RWPE1 (cell line): ENCODE measurements at regions not wholly inside any gene's neighbourhood (a gene's known extent, or its start where the extent isn't known, plus 50 kb on each side); places are given as distances from the start of the nearest gene placed in this dataset.

ENCODE experiments used
- CTCF ChIA-PET: fragments of 350-600 bp; sonication (Branson Sonifier 250); formaldehyde crosslinking; extraction: SDS; loops from one replicate; lab custom pipeline; 2021; lab: Yijun Ruan, JAX
- POLR2A ChIA-PET: fragments of 400-600 bp; formaldehyde crosslinking; extraction: SDS; loops from one replicate; lab custom pipeline; 2020; ENCODE audit warnings: antibody characterized with exemption; ENCODE audit not compliant: low non-redundant PET; lab: Yijun Ruan, JAX
- DNase-seq: peaks from one replicate; pipeline ENCODE4 v3.0.0; 2012; ENCODE audit warnings: low spot score
- H3K27ac ChIP-seq: fragments of 450-650 bp; 2 replicates; pipeline ENCODE4 v1.5.1; 2017
- CTCF ChIP-seq: fragments of 450-650 bp; conservative IDR thresholded peaks from 2 replicates; pipeline ENCODE4 v1.5.1; 2017; ENCODE audit warnings: low read depth, mild to moderate bottlenecking

- H3K27ac ChIP-seq: no peak overlapping the region
- no peak for DNase-seq
- no peak for TF ChIP-seq CTCF
- ChIA-PET CTCF (interaction anchor here (0.9 kb wide), 1 partner anchor 1053 kb away, joined by 4 read pairs; no protein-coding TSS in a partner anchor), POLR2A (no interaction called here)
These were observed 517.6 kb downstream of the PABPC4L start for GRCh38 chr4:133683967-133684366.

GRCh38 chr4:133668061-133668851, 519.2 kb downstream of the PCDH10 start:
- no peak for TF ChIP-seq CTCF
- CTCF ChIA-PET: no interaction called here
- POLR2A ChIA-PET: no interaction called here
- no peak for DNase-seq
- no peak overlapping the region for H3K27ac ChIP-seq

GRCh38 chr4:133647206-133647605, 498.1 kb downstream of the PCDH10 start:
- POLR2A ChIA-PET: no interaction called here
- TF ChIP-seq CTCF: no peak
- CTCF ChIA-PET: no interaction called here
- DNase-seq: no peak
- no peak overlapping the region for H3K27ac ChIP-seq

GRCh38 chr4:133641191-133641590, 492.1 kb downstream of the PCDH10 start:
- no peak for TF ChIP-seq CTCF
- H3K27ac ChIP-seq: no peak overlapping the region
- ChIA-PET CTCF (interaction anchor here (0.8 kb wide), 1 partner anchor 192 kb away, joined by 9 read pairs; no protein-coding TSS in a partner anchor), POLR2A (no interaction called here)
- DNase-seq: no peak

- ChIA-PET CTCF (no interaction called here), POLR2A (no interaction called here)
- TF ChIP-seq CTCF: no peak
- no peak for DNase-seq
- no peak overlapping the region for H3K27ac ChIP-seq
These were observed 489.7 kb downstream of the PCDH10 start for GRCh38 chr4:133638751-133639150.

GRCh38 chr4:133637161-133637560, 488.1 kb downstream of the PCDH10 start:
- CTCF ChIA-PET: no interaction called here
- DNase-seq: no peak
- no peak for TF ChIP-seq CTCF
- no peak overlapping the region for H3K27ac ChIP-seq
- POLR2A ChIA-PET: no interaction called here
